Ishikawa (cell line): ENCODE measurements at regions not wholly inside any gene's neighbourhood (a gene's known extent, or its start where the extent isn't known, plus 50 kb on each side); places are given as distances from the start of the nearest gene placed in this dataset.

Source experiments
- CEBPB ChIP-seq: IDR thresholded peaks from 2 replicates; pipeline ENCODE4 v1.6.1; 2012
- CREB1 ChIP-seq: IDR thresholded peaks from 2 replicates; pipeline ENCODE4 v1.6.1; 2012; ENCODE audit warnings: low read depth
- EGR1 ChIP-seq: IDR thresholded peaks from 2 replicates; pipeline ENCODE4 v1.6.1; 2012
- EP300 ChIP-seq: IDR thresholded peaks from 2 replicates; pipeline ENCODE4 v1.6.1; 2012; ENCODE audit warnings: borderline replicate concordance
- FOXM1 ChIP-seq: IDR thresholded peaks from 2 replicates; pipeline ENCODE4 v1.6.1; 2012; ENCODE audit warnings: low read depth, borderline replicate concordance
- NFIC ChIP-seq: IDR thresholded peaks from 2 replicates; pipeline ENCODE4 v1.6.1; 2012
- RAD21 ChIP-seq: IDR thresholded peaks from 2 replicates; pipeline ENCODE4 v1.6.1; 2012; ENCODE audit warnings: low read depth
- TAF1 ChIP-seq: IDR thresholded peaks from 2 replicates; pipeline ENCODE4 v1.6.1; 2012; ENCODE audit warnings: low read depth, mild to moderate bottlenecking
- TCF12 ChIP-seq: IDR thresholded peaks from 2 replicates; pipeline ENCODE4 v1.6.1; 2012; ENCODE audit warnings: low read depth
- TEAD4 ChIP-seq: IDR thresholded peaks from 2 replicates; pipeline ENCODE4 v1.6.1; 2012
- YY1 ChIP-seq: IDR thresholded peaks from 2 replicates; pipeline ENCODE4 v1.6.1; 2012; ENCODE audit warnings: low read depth
- ZBTB7A ChIP-seq: IDR thresholded peaks from 2 replicates; pipeline ENCODE4 v1.6.1; 2012; ENCODE audit warnings: low read depth
- TF ChIP-seq, protein P1 (sequence below): IDR thresholded peaks from 2 replicates; pipeline ENCODE4 v1.6.1; 2012; ENCODE audit warnings: low read depth, mild to moderate bottlenecking
- TF ChIP-seq, protein P2 (sequence below): IDR thresholded peaks from 2 replicates; pipeline ENCODE4 v1.6.1; 2012
- TF ChIP-seq, protein P3 (sequence below): IDR thresholded peaks from 2 replicates; pipeline ENCODE4 v1.6.1; 2012

DNA sequence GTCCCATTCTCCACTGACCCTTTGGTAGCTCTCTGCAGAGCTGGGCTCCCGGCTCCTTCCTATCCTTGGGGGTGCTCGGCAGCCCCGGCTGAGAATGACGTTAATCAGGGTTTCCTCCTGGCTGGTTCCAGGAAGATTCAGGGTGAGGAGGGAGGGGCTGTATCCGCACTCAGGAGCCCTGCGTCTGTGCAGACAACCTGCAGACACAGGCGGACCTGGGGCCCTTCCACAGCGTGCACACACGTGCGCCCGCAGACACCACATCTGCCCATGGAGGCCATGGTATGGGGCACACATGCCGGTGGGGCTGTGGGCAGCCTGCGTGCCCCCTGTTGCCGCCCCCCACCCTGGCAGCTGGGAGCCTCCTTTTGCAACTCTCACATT, 66.6 kb upstream of the RNU6ATAC start:
- TF ChIP-seq TCF12 = no peak

DNA sequence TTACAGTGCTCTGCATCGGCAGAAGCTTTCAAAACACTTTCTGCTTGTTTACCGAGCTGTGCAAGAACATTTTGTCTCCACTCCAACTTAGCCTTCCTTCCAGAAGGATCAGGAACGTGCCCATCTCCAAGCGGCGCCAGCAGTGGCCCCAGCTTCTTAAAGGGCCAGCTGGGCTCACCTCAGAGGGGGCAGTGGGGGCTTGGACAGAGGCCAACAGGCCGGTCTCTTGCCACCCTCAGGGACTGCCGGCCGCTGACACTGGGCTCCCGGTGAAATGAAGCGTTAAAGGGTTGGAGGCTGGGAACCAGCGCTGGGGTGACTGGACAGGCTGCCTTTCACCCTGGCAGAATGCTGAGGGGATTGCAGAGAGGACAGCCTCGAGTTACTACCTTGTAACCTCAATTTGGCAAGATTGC, 67.0 kb upstream of the RNU6ATAC start:
- TF ChIP-seq TCF12 = no peak
- no peak for TF ChIP-seq YY1

DNA sequence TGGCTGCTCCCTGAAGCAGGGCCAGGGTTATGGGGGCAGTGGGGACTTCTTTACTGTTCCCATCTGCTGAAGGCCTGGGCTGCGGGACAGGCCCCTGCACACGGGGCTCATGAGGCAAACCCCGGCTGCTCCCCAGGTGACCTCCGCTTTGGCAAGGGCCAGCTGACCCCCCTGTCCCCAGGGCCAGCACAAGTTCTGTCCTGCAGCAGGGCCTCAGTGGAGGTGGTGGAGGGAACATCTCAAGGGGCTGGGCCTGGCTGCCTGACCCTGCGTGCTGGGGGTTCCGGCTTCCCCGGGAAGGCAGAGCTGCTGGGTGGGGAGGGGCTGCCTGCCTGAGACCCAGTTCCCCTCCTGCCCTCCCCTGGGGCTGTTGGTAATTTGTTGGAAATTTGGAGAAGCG, 67.4 kb upstream of the RNU6ATAC start:
- no peak for TF ChIP-seq CREB1

DNA sequence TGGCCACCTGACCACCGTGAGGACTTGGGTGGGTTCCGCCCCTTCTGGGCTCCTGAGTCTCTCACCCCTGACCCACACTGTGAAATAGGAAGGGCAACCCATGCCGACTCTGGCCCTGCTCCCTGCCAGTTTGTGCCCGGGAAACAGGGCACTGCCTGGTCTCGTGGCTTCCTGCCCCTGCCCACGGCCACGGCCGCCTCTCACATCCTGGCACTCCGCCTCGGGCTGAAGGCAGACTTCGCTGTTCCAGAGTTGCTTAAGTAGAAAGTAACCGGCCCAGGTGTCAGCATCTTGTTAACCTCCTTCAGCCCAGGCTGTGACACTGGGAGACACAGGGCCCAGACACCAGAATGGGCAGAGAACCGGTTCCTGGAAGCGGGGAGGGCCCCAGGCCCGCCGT, 68.7 kb upstream of the RNU6ATAC start:
- no peak for TF ChIP-seq RAD21
- TF ChIP-seq CEBPB = no peak
- TF ChIP-seq, protein P1, sequence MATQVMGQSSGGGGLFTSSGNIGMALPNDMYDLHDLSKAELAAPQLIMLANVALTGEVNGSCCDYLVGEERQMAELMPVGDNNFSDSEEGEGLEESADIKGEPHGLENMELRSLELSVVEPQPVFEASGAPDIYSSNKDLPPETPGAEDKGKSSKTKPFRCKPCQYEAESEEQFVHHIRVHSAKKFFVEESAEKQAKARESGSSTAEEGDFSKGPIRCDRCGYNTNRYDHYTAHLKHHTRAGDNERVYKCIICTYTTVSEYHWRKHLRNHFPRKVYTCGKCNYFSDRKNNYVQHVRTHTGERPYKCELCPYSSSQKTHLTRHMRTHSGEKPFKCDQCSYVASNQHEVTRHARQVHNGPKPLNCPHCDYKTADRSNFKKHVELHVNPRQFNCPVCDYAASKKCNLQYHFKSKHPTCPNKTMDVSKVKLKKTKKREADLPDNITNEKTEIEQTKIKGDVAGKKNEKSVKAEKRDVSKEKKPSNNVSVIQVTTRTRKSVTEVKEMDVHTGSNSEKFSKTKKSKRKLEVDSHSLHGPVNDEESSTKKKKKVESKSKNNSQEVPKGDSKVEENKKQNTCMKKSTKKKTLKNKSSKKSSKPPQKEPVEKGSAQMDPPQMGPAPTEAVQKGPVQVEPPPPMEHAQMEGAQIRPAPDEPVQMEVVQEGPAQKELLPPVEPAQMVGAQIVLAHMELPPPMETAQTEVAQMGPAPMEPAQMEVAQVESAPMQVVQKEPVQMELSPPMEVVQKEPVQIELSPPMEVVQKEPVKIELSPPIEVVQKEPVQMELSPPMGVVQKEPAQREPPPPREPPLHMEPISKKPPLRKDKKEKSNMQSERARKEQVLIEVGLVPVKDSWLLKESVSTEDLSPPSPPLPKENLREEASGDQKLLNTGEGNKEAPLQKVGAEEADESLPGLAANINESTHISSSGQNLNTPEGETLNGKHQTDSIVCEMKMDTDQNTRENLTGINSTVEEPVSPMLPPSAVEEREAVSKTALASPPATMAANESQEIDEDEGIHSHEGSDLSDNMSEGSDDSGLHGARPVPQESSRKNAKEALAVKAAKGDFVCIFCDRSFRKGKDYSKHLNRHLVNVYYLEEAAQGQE = no peak
- TF ChIP-seq ZBTB7A = no peak
- TF ChIP-seq TAF1 = no peak
- no peak for TF ChIP-seq FOXM1
- TF ChIP-seq, protein P2, sequence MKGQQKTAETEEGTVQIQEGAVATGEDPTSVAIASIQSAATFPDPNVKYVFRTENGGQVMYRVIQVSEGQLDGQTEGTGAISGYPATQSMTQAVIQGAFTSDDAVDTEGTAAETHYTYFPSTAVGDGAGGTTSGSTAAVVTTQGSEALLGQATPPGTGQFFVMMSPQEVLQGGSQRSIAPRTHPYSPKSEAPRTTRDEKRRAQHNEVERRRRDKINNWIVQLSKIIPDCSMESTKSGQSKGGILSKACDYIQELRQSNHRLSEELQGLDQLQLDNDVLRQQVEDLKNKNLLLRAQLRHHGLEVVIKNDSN = no peak
- TF ChIP-seq EP300 = no peak
- TF ChIP-seq, protein P3, sequence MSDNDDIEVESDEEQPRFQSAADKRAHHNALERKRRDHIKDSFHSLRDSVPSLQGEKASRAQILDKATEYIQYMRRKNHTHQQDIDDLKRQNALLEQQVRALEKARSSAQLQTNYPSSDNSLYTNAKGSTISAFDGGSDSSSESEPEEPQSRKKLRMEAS = no peak
- TF ChIP-seq TEAD4 = no peak
- no peak for TF ChIP-seq TCF12
- no peak for TF ChIP-seq NFIC
- TF ChIP-seq CREB1 = no peak
- no peak for TF ChIP-seq YY1
- TF ChIP-seq EGR1 = no peak

DNA sequence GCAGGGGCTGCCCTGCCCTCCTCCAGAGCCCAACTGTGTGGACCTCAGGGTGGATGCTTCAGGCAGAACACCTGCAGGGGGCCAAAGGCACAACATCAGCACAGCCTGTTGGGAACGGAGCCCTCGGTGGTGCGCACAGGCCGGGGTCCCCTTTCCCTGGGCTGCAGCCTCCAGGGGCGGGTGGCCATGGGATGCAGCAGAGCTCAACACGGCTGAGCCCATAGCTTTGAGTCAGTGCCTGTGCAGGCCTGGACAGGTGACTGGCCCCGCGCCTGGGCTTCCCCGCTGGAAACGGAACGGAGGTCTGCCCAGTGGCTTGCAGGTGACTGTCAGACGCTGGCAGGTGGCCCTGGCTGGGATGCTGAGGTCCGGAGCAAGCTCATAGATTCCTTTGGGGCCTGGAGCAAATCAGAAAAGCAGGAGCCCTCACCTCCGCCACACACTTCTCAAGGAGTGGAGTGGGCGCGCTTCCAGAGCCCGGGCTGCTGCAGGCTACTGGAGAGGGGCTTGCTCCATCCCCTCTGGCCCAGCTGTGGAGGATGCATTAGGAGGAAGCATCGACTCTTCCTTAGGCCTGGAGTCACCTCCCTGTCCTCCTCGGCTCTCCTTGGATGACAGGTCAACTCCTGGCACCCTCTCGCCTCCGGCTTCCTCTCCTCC, 69.8 kb upstream of the RNU6ATAC start:
- TF ChIP-seq, protein P1 = no peak
- no peak for TF ChIP-seq EGR1
- no peak for TF ChIP-seq FOXM1
- TF ChIP-seq CREB1 = no peak
- TF ChIP-seq NFIC = no peak
- TF ChIP-seq EP300 = no peak
- TF ChIP-seq TAF1 = no peak
- TF ChIP-seq YY1 = no peak
- TF ChIP-seq, protein P3 = no peak
- TF ChIP-seq, protein P2 = no peak
- TF ChIP-seq ZBTB7A = no peak
- TF ChIP-seq TEAD4 = no peak
- TF ChIP-seq CEBPB = no peak
- no peak for TF ChIP-seq RAD21
- TF ChIP-seq TCF12 = no peak

DNA sequence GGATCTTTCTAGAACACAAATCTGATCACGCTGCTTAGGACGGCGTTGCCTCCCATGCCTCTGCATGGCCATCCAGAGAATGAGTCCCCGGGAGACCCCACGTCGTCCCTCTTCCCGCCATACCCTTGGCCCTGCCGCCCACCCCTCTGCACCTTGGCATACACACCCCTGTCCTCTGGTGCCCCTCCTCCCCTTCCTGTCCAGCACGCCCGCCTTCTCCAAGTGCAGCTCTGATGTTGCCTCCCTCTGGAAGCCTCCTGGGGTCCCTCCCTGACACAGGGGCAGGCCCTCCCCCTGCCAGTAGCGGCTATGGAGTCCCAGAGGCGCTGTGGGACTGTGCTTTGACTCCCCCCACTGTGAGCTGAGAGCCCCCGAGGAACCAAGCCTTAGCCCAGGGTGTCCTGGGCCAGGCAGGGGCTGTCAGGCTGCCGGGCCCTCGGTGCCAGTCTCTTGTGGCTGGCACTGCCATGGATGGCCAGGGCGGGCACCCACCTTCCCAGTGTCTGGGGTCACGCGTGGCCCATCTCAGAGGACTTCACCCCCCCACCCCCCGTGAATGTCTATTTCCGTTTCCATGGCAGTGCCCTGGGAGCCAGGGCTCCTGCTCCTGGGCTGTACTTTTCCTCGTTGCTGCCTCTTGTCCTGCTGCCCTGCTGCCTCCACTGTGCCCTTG, 70.5 kb upstream of the RNU6ATAC start:
- TF ChIP-seq TCF12 (no peak), NFIC (no peak), TEAD4 (no peak), ZBTB7A (no peak), YY1 (no peak), FOXM1 (no peak), CEBPB (no peak), EGR1 (no peak)
- TF ChIP-seq, protein P1 = no peak
- TF ChIP-seq, protein P2 = no peak
- TF ChIP-seq, protein P3 = no peak
